WTC11 (cell line): ENCODE measurements at regions not wholly inside any gene's neighbourhood (a gene's known extent, or its start where the extent isn't known, plus 50 kb on each side); places are given as distances from the start of the nearest gene placed in this dataset.

Experiments
- ATAC-seq: fragments of 200-7000 bp; cut with Tn5 transposase; 2 replicates; pipeline ENCODE4 v1.10.0; 2021; ENCODE audit warnings: mild to moderate bottlenecking, moderate library complexity
- CTCF ChIA-PET: fragments of 300-600 bp; sonication (Branson Sonifier 250); formaldehyde crosslinking; loops from one replicate; lab custom pipeline; 2021; ENCODE audit warnings: antibody characterized with exemption; lab: Charles Lee
- POLR2A ChIA-PET: fragments of 350-600 bp; sonication (Branson Sonifier 250); formaldehyde crosslinking; loops from one replicate; lab custom pipeline; 2021; ENCODE audit warnings: antibody characterized with exemption; lab: Charles Lee
- DNase-seq: peaks from one replicate; pipeline ENCODE4 v3.0.0; 2021; ENCODE audit warnings: low spot score
- H3K27ac Mint-ChIP-seq: 2 replicates; pipeline ENCODE4 v1.8.0; 2021; ENCODE audit warnings: mixed read lengths
- H3K27me3 Mint-ChIP-seq: 2 replicates; pipeline ENCODE4 v1.8.0; 2021; ENCODE audit warnings: low read depth, mild to moderate bottlenecking, moderate library complexity, mixed read lengths
- H3K36me3 Mint-ChIP-seq: 2 replicates; pipeline ENCODE4 v1.8.0; 2021; ENCODE audit warnings: mixed read lengths
- H3K4me1 Mint-ChIP-seq: 2 replicates; pipeline ENCODE4 v1.8.0; 2022; ENCODE audit warnings: mixed read lengths
- H3K4me3 Mint-ChIP-seq: 2 replicates; pipeline ENCODE4 v1.8.0; 2021; ENCODE audit warnings: mild to moderate bottlenecking, moderate library complexity, mixed read lengths
- H3K9me3 Mint-ChIP-seq: 2 replicates; pipeline ENCODE4 v1.8.0; 2021; ENCODE audit warnings: mixed read lengths
- ATF6 ChIP-seq: sonication (generic); formaldehyde crosslinking; IDR thresholded peaks from 2 replicates; pipeline ENCODE4 v1.8.1; 2023; ENCODE audit warnings: mild to moderate bottlenecking, missing genetic modification reagents
- CBFB ChIP-seq: sonication (generic); formaldehyde crosslinking; IDR thresholded peaks from 2 replicates; pipeline ENCODE4 v1.8.1; 2022; ENCODE audit warnings: mild to moderate bottlenecking, low read depth, missing genetic modification reagents
- CREM ChIP-seq: sonication (generic); formaldehyde crosslinking; IDR thresholded peaks from 2 replicates; pipeline ENCODE4 v1.8.1; 2022; ENCODE audit warnings: mild to moderate bottlenecking, missing genetic modification reagents, moderate library complexity
- FOXJ3 ChIP-seq: sonication (generic); formaldehyde crosslinking; IDR thresholded peaks from 2 replicates; pipeline ENCODE4 v1.9.0; 2021; ENCODE audit warnings: missing genetic modification reagents, mild to moderate bottlenecking, borderline replicate concordance
- NFE2L1 ChIP-seq: sonication (generic); formaldehyde crosslinking; IDR thresholded peaks from 2 replicates; pipeline ENCODE4 v1.8.1; 2023; ENCODE audit warnings: missing genetic modification reagents
- ZBTB43 ChIP-seq: sonication (generic); formaldehyde crosslinking; IDR thresholded peaks from 2 replicates; pipeline ENCODE4 v1.8.1; 2023; ENCODE audit warnings: mild to moderate bottlenecking, missing genetic modification reagents
- ZNF396 ChIP-seq: fragments of 250-450 bp; sonication (Bioruptor Pico); IDR thresholded peaks from 2 replicates; pipeline ENCODE4 v1.8.0; 2021; ENCODE audit warnings: mild to moderate bottlenecking, moderate library complexity, borderline replicate concordance
- ZNF416 ChIP-seq: fragments of 250-450 bp; sonication (Bioruptor Pico); IDR thresholded peaks from 2 replicates; pipeline ENCODE4 v1.9.0; 2021; ENCODE audit warnings: mild to moderate bottlenecking, inconsistent platforms
- ZNF425 ChIP-seq: fragments of 250-450 bp; sonication (Bioruptor Pico); conservative IDR thresholded peaks from 2 replicates; pipeline ENCODE4 v1.9.0; 2021; ENCODE audit warnings: mild to moderate bottlenecking
- ZSCAN18 ChIP-seq: fragments of 250-450 bp; sonication (Bioruptor Pico); IDR thresholded peaks from 2 replicates; pipeline ENCODE4 v2.1.2; 2022; ENCODE audit warnings: mild to moderate bottlenecking, moderate library complexity
- TF ChIP-seq, protein P1 (sequence below): sonication (generic); formaldehyde crosslinking; IDR thresholded peaks from 2 replicates; pipeline ENCODE4 v1.8.1; 2023; ENCODE audit warnings: mild to moderate bottlenecking, missing genetic modification reagents, moderate library complexity
- TF ChIP-seq, protein P2 (sequence below): sonication (generic); formaldehyde crosslinking; IDR thresholded peaks from 2 replicates; pipeline ENCODE4 v1.8.0; 2023; ENCODE audit warnings: missing genetic modification reagents

DNA sequence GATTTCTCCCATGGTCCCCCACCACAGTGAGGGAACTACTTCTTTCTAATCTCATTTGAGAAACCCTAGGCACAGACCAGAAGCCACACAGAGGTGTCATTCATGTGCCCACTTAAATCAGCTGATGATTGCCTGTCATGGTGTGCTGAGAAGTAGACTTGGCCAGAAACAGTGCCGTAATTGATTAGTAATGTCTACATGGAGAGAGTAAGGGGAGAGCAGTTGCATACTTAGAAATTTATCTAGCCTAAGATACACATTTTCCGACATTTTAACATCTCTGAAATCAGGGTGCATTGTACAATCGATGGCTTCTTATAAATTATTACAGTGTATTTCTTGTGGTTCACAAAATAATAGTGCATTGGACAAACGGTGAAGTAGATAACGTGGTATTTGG, 271.8 kb downstream of the IRF8 start (continued):
- TF ChIP-seq, protein P1, sequence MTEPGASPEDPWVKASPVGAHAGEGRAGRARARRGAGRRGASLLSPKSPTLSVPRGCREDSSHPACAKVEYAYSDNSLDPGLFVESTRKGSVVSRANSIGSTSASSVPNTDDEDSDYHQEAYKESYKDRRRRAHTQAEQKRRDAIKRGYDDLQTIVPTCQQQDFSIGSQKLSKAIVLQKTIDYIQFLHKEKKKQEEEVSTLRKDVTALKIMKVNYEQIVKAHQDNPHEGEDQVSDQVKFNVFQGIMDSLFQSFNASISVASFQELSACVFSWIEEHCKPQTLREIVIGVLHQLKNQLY (CRISPR knock-in tag) = no peak
- TF ChIP-seq ZNF425 (CRISPR knock-in tag) = no peak
- TF ChIP-seq ZNF396 (CRISPR knock-in tag) = no peak
- no peak for TF ChIP-seq CBFB
- TF ChIP-seq CREM = no peak

- no peaks in the 10 kb centered on the region for H3K4me1 Mint-ChIP-seq
- TF ChIP-seq ZNF425 (CRISPR knock-in tag) (no peak), NFE2L1 (CRISPR knock-in tag) (no peak), ZBTB43 (CRISPR knock-in tag) (no peak)
- TF ChIP-seq, protein P2, sequence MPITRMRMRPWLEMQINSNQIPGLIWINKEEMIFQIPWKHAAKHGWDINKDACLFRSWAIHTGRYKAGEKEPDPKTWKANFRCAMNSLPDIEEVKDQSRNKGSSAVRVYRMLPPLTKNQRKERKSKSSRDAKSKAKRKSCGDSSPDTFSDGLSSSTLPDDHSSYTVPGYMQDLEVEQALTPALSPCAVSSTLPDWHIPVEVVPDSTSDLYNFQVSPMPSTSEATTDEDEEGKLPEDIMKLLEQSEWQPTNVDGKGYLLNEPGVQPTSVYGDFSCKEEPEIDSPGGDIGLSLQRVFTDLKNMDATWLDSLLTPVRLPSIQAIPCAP (CRISPR knock-in tag) = no peak
- peaks cover 10% of the 10 kb centered on the region; the same call in 1 of the 2 replicates for H3K27me3 Mint-ChIP-seq
- CTCF ChIA-PET = no interaction called here
- POLR2A ChIA-PET = no interaction called here
- no peak for DNase-seq
- H3K36me3 Mint-ChIP-seq = no peaks in the 10 kb centered on the region
- no peak overlapping the region for H3K27ac Mint-ChIP-seq
- no peak for ATAC-seq
- no peak overlapping the region for H3K4me3 Mint-ChIP-seq
- peaks cover 12% of the 10 kb centered on the region for H3K9me3 Mint-ChIP-seq
Measured at GRCh38 chr16:86171329-86171728, 272.4 kb downstream of the IRF8 start.

DNA sequence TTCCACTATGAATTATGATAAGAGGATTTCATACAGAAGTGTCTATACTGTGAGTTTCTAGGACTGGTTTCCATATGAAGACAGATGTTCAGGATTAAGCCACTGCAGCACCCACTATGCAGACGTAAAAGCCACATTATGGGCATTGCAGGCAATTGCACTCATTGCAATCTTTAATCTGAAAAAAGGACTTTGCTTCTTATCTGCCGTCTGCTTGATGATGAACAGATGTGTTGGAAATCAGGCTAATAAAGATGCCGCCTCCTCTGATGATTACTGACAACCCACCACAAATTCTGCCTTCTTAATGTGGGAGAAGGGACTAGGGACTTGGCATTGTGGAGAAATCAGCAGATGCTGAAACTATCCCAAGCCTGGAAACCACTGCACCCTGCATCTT, 276.9 kb downstream of the IRF8 start:
- Mint-ChIP-seq H3K27ac (no peak overlapping the region), H3K27me3 (peaks cover 7% of the 10 kb centered on the region; the same call in 1 of the 2 replicates), H3K36me3 (no peaks in the 10 kb centered on the region), H3K9me3 (peaks cover 12% of the 10 kb centered on the region), H3K4me3 (no peak overlapping the region), H3K4me1 (no peaks in the 10 kb centered on the region)
- no peak for TF ChIP-seq ATF6 (CRISPR knock-in tag)
- no peak for TF ChIP-seq FOXJ3
- TF ChIP-seq ZSCAN18 (CRISPR knock-in tag) = no peak
- no peak for TF ChIP-seq ZNF416 (CRISPR knock-in tag)
- CTCF ChIA-PET = no interaction called here
- POLR2A ChIA-PET = no interaction called here
- no peak for DNase-seq
- ATAC-seq = no peak
